Trophoblast cell (in vitro differentiated cells and primary cell): ENCODE measurements at regions not wholly inside any gene's neighbourhood (a gene's known extent, or its start where the extent isn't known, plus 50 kb on each side); places are given as distances from the start of the nearest gene placed in this dataset.
A peak's percentile ranks its signal among the peaks of the same experiment; 100 is the strongest.

Source experiments
- DNase-seq, 2 donors: peaks; one replicate each; pipeline ENCODE4 v3.0.0-alpha.2; 2016
- H2AFZ ChIP-seq: 2 replicates; pipeline ENCODE4 v1.6.1; 2013; ENCODE audit warnings: low read length, moderate library complexity, mild to moderate bottlenecking; ENCODE audit not compliant: insufficient read depth, poor library complexity
- H2AK5ac ChIP-seq: 2 replicates; pipeline ENCODE4 v1.6.1; 2013; ENCODE audit warnings: mild to moderate bottlenecking, low read length
- H2BK120ac ChIP-seq: 2 replicates; pipeline ENCODE4 v1.6.1; 2013; ENCODE audit warnings: low read length, mild to moderate bottlenecking, moderate library complexity; ENCODE audit not compliant: insufficient read depth, poor library complexity
- H2BK12ac ChIP-seq: 2 replicates; pipeline ENCODE4 v1.6.1; 2013; ENCODE audit warnings: mild to moderate bottlenecking, low read length, moderate library complexity
- H2BK5ac ChIP-seq: 2 replicates; pipeline ENCODE4 v1.6.1; 2013; ENCODE audit warnings: low read length, low read depth, moderate library complexity, mild to moderate bottlenecking; ENCODE audit not compliant: poor library complexity
- H3K14ac ChIP-seq: 2 replicates; pipeline ENCODE4 v1.6.1; 2013; ENCODE audit warnings: mild to moderate bottlenecking, low read length
- H3K18ac ChIP-seq: 2 replicates; pipeline ENCODE4 v1.6.1; 2013; ENCODE audit warnings: mild to moderate bottlenecking, low read length
- H3K23ac ChIP-seq: 2 replicates; pipeline ENCODE4 v1.6.1; 2013; ENCODE audit warnings: low read length
- H3K27ac ChIP-seq: 2 replicates; pipeline ENCODE4 v1.5.1; 2013; ENCODE audit warnings: low read depth, mild to moderate bottlenecking, inconsistent platforms, low read length, moderate library complexity
- H3K27me3 ChIP-seq: 2 replicates; pipeline ENCODE4 v1.6.1; 2013; ENCODE audit warnings: inconsistent platforms, mild to moderate bottlenecking, low read length, moderate library complexity; ENCODE audit not compliant: insufficient read depth
- H3K36me3 ChIP-seq, 2 experiments: 1 replicate in 1 of 2; 2 replicates in 1 of 2; pipeline ENCODE4 v1.6.1; 2013; ENCODE audit warnings: low read length in 2 of 2, mild to moderate bottlenecking in 2 of 2, moderate library complexity in 1 of 2; ENCODE audit not compliant: insufficient read depth in 2 of 2, control insufficient read depth in 1 of 2
- H3K4ac ChIP-seq: 2 replicates; pipeline ENCODE4 v1.6.1; 2013; ENCODE audit warnings: low read depth, mild to moderate bottlenecking, low read length, moderate library complexity
- H3K4me1 ChIP-seq, 2 experiments: 1 replicate in 1 of 2; 2 replicates in 1 of 2; pipeline ENCODE4 v1.6.1; 2013; ENCODE audit warnings: low read length in 2 of 2, mild to moderate bottlenecking in 2 of 2, moderate library complexity in 1 of 2; ENCODE audit not compliant: insufficient read depth in 2 of 2, control insufficient read depth in 1 of 2
- H3K4me2 ChIP-seq: 2 replicates; pipeline ENCODE4 v1.6.1; 2013; ENCODE audit warnings: inconsistent platforms, mild to moderate bottlenecking, low read length, moderate library complexity
- H3K4me3 ChIP-seq: 2 replicates; pipeline ENCODE4 v1.5.1; 2013; ENCODE audit warnings: mild to moderate bottlenecking, low read depth, low read length, inconsistent platforms
- H3K79me1 ChIP-seq: one replicate; pipeline ENCODE4 v1.6.1; 2013; ENCODE audit warnings: low read length
- H3K79me2 ChIP-seq: 2 replicates; pipeline ENCODE4 v1.6.1; 2013; ENCODE audit warnings: low read length, mild to moderate bottlenecking; ENCODE audit not compliant: control insufficient read depth, insufficient read depth, poor library complexity
- H3K9ac ChIP-seq: 2 replicates; pipeline ENCODE4 v1.6.1; 2013; ENCODE audit warnings: mild to moderate bottlenecking, low read length
- H3K9me3 ChIP-seq: 2 replicates; pipeline ENCODE4 v1.6.1; 2013; ENCODE audit warnings: low read depth, mild to moderate bottlenecking, control low read depth, inconsistent platforms, low read length; ENCODE audit not compliant: insufficient read depth
- H4K12ac ChIP-seq: 2 replicates; pipeline ENCODE4 v1.6.1; 2013; ENCODE audit warnings: low read depth, mild to moderate bottlenecking, low read length, moderate library complexity
- H4K8ac ChIP-seq: 2 replicates; pipeline ENCODE4 v1.6.1; 2013; ENCODE audit warnings: low read depth, mild to moderate bottlenecking, low read length, moderate library complexity
- H4K91ac ChIP-seq: one replicate; pipeline ENCODE4 v1.6.1; 2013; ENCODE audit warnings: low read depth, mild to moderate bottlenecking, low read length, moderate library complexity
- WGBS: extraction: QIAGEN DNeasy Blood & Tissue Kit; methylation state at CpG from one replicate; pipeline ENCODE4 v1.1.7; 2013; ENCODE audit warnings: missing lambda C conversion rate; ENCODE audit not compliant: insufficient read length, insufficient coverage; ENCODE audit errors: extremely low coverage; 5-methylcytosine and 5-hydroxymethylcytosine counted together

DNA sequence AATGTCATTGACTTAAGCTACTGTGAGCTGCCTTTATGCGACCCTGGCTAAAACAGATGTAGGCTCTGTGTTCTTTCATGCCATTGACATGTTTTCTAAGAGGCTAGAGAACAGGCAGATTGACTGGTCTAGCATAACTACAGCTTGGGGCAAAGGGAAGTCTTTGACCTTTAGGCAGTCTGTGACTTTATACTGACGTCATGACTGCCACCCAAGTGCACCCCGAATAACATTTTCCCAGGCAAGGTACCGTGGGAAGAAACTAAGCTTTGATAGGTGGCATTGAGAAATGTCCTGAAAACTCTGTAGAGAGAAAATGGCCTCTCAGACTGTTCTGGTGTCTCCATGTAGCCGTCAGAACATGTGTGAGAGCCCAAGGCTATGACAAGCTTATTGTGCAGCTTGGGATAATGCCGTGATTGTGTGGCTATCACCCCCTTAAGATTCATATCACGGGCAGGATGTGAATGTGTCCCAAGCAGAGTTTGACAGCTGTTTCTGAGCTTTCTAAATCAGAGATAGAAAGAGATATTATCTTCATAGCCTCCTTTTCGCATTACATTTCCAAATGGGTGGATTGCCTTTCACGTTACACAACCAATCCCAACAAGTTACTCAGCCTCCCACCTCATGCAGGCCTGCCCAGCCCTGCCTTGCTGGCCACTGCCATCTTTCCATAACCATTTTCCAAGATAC is 672.2 kb upstream of the ACVR2A start:
- Histone ChIP-seq H3K9ac (no peak overlapping the region), H3K79me1 (no peaks in the 10 kb centered on the region), H3K4me3 (no peak overlapping the region), H2BK120ac (no peak overlapping the region), H3K4ac (no peak overlapping the region), H3K27ac (peak overlapping the region; percentile 13), H4K12ac (no peak overlapping the region), H3K4me2 (no peak overlapping the region), H3K9me3 (no peaks in the 10 kb centered on the region), H2BK5ac (no peak overlapping the region), H3K4me1 (peaks cover 3 to 5% of the 10 kb centered on the region in 2 experiments), H3K36me3 (no peaks in the 10 kb centered on the region), H2AK5ac (no peak overlapping the region), H2BK12ac (no peak overlapping the region), H3K14ac (no peak overlapping the region), H2AFZ (no peak overlapping the region), H3K23ac (no peak overlapping the region), H3K18ac (no peak overlapping the region), H4K8ac (no peak overlapping the region), H3K79me2 (no peaks in the 10 kb centered on the region), H4K91ac (no peak overlapping the region), H3K27me3 (no peaks in the 10 kb centered on the region)
- DNase-seq, result peak in 1 of 2 donors; percentile 32
- WGBS, result no CpG with 5 or more reads among the region's 9 CpGs

GRCh38 chr2:147171941-147172340 is 672.9 kb upstream of the ACVR2A start:
- Histone ChIP-seq H2BK5ac (no peak overlapping the region), H3K18ac (no peak overlapping the region), H3K27ac (no peak overlapping the region), H2AK5ac (no peak overlapping the region), H3K36me3 (no peaks in the 10 kb centered on the region), H3K23ac (no peak overlapping the region), H3K9ac (no peak overlapping the region), H2BK12ac (no peak overlapping the region), H4K8ac (no peak overlapping the region), H3K14ac (no peak overlapping the region), H2AFZ (no peak overlapping the region), H3K4me3 (no peak overlapping the region), H3K4ac (no peak overlapping the region), H3K4me2 (no peak overlapping the region), H3K79me2 (no peaks in the 10 kb centered on the region), H4K12ac (no peak overlapping the region), H3K27me3 (no peaks in the 10 kb centered on the region), H2BK120ac (no peak overlapping the region), H4K91ac (no peak overlapping the region), H3K9me3 (no peaks in the 10 kb centered on the region), H3K79me1 (no peaks in the 10 kb centered on the region), H3K4me1 (peaks cover 3 to 5% of the 10 kb centered on the region in 2 experiments)
- WGBS, result no CpG with 5 or more reads among the region's 3 CpGs
- DNase-seq, result no peak

DNA sequence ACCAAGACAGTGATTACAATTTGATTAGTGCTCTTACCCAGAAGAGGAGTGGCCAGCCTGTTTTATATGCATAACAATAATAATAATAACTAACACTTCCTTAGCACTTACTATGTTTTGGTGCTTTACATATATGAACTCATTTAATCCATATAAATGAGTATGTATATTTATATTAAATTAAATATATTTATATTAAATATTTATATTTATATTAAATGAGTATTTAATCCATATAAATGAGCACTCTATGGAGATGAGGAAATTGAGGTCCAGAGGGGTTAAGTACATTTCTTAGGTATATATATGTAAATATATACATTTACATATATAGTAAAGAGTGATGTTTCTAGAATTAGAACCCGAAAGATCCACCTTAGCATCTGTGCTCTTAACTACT is 673.9 kb upstream of the ACVR2A start:
- Histone ChIP-seq H3K4me3 (no peak overlapping the region), H3K14ac (no peak overlapping the region), H3K18ac (no peak overlapping the region), H3K4ac (no peak overlapping the region), H4K12ac (no peak overlapping the region), H3K27ac (no peak overlapping the region), H2AK5ac (no peak overlapping the region), H2BK5ac (no peak overlapping the region), H3K23ac (no peak overlapping the region), H2BK120ac (no peak overlapping the region), H3K79me2 (no peaks in the 10 kb centered on the region), H3K4me2 (no peak overlapping the region), H3K9ac (no peak overlapping the region), H3K9me3 (no peaks in the 10 kb centered on the region), H4K8ac (no peak overlapping the region), H3K4me1 (peaks cover 3 to 5% of the 10 kb centered on the region in 2 experiments), H4K91ac (no peak overlapping the region), H2BK12ac (no peak overlapping the region), H2AFZ (no peak overlapping the region), H3K27me3 (no peaks in the 10 kb centered on the region), H3K36me3 (no peaks in the 10 kb centered on the region), H3K79me1 (no peaks in the 10 kb centered on the region)
- no CpG with 5 or more reads among the region's 1 CpG for WGBS
- no peak for DNase-seq

DNA sequence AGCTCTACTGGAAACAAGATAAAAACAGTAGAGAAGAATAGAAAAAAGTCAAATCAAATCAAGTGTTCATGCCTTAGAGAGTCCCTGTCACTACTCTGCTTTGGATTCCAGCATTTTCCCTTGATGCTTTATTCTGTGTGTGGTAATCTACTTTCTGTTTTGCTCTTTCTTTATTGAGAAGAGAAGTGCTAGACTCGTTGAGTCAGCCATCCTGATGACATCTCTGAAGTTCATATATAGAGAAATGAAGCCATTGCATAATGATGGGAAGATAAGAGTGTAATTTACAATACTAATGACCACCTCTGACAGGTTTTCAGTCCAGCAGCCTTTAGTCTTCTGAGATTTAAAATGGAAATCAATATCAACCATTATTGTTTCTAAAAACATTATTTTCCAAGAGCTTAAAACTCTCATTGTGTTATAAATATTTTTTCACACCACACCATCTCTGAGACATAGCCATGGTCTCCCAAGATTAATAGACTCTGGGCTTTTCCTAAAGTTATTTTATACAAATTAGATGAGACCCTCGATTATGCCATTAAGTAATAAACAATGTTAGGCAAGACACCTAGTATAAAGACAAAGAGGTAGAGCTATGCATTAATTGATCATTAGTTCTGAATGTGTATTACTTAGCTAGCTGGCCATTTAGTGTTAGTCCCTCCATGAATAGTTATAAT is 679.0 kb upstream of the ACVR2A start:
- no peak for DNase-seq
- no peaks in the 10 kb centered on the region for H3K36me3 ChIP-seq
- no peak overlapping the region for H4K12ac ChIP-seq
- no peak overlapping the region for H2BK120ac ChIP-seq
- no peak overlapping the region for H3K9ac ChIP-seq
- no peak overlapping the region for H3K23ac ChIP-seq
- no peaks in the 10 kb centered on the region for H3K27me3 ChIP-seq
- H4K8ac ChIP-seq, result no peak overlapping the region
- no peak overlapping the region for H3K4me3 ChIP-seq
- H2BK12ac ChIP-seq, result no peak overlapping the region
- H2AK5ac ChIP-seq, result no peak overlapping the region
- no peaks in the 10 kb centered on the region for H3K4me1 ChIP-seq
- H3K27ac ChIP-seq, result no peak overlapping the region
- no CpG with 5 or more reads among the region's 2 CpGs for WGBS
- H3K4ac ChIP-seq, result no peak overlapping the region
- H3K79me2 ChIP-seq, result no peaks in the 10 kb centered on the region
- no peak overlapping the region for H2BK5ac ChIP-seq
- no peaks in the 10 kb centered on the region for H3K79me1 ChIP-seq
- no peak overlapping the region for H3K14ac ChIP-seq
- no peaks in the 10 kb centered on the region for H3K9me3 ChIP-seq
- H3K18ac ChIP-seq, result no peak overlapping the region
- H2AFZ ChIP-seq, result no peak overlapping the region
- no peak overlapping the region for H4K91ac ChIP-seq
- no peak overlapping the region for H3K4me2 ChIP-seq
